ENCODE measurements at regions not wholly inside any gene's neighbourhood (a gene's known extent, or its start where the extent isn't known, plus 50 kb on each side); places are given as distances from the start of the nearest gene placed in this dataset.

DNA sequence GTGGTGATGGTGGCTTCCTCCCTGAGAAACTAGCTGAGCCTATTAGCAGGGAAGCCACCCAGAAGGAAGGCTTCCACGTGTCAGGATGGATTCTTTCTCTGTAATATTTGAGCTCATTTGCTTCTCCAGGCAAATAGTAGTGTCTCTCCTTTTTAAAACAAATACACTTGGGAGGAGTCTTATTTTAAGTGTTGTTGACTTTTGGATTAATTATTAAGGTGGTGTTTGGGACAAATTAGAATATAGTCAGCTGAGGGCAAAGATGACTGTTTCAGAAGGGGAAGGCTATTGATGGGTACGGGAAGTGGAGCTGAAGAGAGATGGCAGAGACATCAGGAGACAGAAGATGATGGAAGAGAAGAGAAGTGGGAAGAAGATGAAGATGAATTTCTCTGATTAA is 119.8 kb upstream of the PHACTR1 start:
- TF ChIP-seq, protein P1, sequence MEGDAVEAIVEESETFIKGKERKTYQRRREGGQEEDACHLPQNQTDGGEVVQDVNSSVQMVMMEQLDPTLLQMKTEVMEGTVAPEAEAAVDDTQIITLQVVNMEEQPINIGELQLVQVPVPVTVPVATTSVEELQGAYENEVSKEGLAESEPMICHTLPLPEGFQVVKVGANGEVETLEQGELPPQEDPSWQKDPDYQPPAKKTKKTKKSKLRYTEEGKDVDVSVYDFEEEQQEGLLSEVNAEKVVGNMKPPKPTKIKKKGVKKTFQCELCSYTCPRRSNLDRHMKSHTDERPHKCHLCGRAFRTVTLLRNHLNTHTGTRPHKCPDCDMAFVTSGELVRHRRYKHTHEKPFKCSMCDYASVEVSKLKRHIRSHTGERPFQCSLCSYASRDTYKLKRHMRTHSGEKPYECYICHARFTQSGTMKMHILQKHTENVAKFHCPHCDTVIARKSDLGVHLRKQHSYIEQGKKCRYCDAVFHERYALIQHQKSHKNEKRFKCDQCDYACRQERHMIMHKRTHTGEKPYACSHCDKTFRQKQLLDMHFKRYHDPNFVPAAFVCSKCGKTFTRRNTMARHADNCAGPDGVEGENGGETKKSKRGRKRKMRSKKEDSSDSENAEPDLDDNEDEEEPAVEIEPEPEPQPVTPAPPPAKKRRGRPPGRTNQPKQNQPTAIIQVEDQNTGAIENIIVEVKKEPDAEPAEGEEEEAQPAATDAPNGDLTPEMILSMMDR (IDR thresholded peaks at IDR 0.05; ENCODE audit: low read length): no peak
- TF ChIP-seq EZH2 (IDR thresholded peaks at IDR 0.05; ENCODE audit: borderline replicate concordance, low read length): no peak
